HG03039 (cell line): ENCODE measurements at regions not wholly inside any gene's neighbourhood (a gene's known extent, or its start where the extent isn't known, plus 50 kb on each side); places are given as distances from the start of the nearest gene placed in this dataset.

Experiments
- ATAC-seq: cut with Tn5 transposase; IDR thresholded peaks from one replicate; pipeline ENCODE4 v1.9.1; 2021; ENCODE audit warnings: mild to moderate bottlenecking, moderate library complexity; ENCODE audit not compliant: unreplicated experiment

DNA sequence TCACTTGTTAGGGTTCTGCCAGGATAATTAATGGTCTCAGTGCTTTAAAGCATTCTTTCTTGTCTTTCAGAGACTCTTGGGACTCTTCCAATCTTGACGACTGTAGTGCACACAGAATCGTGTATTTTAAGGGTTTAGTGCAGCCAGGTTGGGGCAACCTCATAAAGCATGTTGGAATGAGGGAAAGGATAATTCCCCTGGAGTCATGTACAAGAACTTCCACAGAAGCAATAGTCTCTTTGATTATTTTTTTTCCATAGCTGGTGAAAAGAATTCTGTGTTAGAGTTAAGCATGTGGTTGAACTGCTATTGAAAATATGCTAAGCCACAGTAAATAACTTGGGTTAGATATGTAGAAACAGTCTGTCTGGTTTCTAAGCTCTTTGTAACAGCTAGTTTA, 246.8 kb upstream of the DAAM1 start:
- no peak for ATAC-seq

- ATAC-seq, result no peak
Measured at GRCh38 chr14:58942516-58942915, 246.0 kb upstream of the DAAM1 start.

GRCh38 chr14:58944343-58944967, 244.0 kb upstream of the DAAM1 start:
- no peak for ATAC-seq

- no peak for ATAC-seq
Measured at GRCh38 chr14:58944968-58945356, 243.5 kb upstream of the DAAM1 start.

- no peak for ATAC-seq
Measured at GRCh38 chr14:58946431-58946830, 242.0 kb upstream of the DAAM1 start.

GRCh38 chr14:58947156-58947555, 241.3 kb upstream of the DAAM1 start:
- no peak for ATAC-seq

DNA sequence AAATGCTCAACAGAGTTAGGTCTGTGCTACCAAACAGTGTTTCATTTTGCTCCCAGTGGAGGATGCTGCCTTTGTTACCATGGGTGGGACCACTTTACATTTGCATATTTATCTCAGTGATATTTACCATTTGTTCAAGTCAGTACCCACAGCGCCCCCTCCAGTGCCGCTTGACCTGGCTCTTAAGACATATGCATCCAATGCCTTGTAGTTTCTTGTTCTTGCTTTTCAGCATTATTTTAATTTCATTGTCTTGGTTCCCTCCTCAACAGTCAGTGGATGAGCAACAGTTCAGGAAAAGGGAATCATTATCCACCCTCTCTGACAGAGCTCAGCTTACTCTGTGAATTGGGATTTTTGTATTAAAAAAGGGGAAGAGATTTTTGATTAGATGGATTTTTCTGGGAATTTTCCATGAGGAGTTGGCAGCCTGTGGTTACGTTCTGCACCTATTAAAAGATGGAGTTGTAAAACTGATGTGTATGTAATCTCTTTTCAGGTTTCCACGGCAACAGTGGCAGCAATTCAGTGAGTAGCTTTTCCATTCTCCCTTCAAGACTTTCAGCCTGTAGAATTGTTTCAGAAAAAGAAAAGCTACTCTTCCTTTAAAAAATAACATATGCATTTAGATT, 240.5 kb upstream of the DAAM1 start:
- ATAC-seq, result no peak

GRCh38 chr14:58950555-58950954, 237.9 kb upstream of the DAAM1 start:
- ATAC-seq, result no peak

- no peak for ATAC-seq
Measured at GRCh38 chr14:58951143-58951542, 237.3 kb upstream of the DAAM1 start.

DNA sequence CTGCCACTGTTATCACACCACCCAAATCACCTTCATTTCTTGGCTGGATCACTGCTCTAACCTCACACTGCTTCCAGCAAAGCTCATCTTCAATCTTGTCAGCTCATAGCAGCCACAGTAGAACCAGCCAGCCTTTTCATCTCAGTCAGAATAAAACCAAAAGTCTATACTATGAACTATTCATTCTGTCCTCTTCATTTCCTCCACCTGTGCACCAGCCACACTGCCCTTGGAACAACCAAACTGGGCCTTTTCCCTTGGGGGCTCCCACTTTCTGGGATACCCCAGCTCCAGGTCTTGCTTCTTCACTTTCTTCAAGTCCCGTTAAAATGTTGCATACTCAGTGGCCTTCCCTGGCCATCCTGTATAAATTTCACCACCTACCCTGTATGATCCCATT, 234.4 kb upstream of the DAAM1 start:
- no peak for ATAC-seq

DNA sequence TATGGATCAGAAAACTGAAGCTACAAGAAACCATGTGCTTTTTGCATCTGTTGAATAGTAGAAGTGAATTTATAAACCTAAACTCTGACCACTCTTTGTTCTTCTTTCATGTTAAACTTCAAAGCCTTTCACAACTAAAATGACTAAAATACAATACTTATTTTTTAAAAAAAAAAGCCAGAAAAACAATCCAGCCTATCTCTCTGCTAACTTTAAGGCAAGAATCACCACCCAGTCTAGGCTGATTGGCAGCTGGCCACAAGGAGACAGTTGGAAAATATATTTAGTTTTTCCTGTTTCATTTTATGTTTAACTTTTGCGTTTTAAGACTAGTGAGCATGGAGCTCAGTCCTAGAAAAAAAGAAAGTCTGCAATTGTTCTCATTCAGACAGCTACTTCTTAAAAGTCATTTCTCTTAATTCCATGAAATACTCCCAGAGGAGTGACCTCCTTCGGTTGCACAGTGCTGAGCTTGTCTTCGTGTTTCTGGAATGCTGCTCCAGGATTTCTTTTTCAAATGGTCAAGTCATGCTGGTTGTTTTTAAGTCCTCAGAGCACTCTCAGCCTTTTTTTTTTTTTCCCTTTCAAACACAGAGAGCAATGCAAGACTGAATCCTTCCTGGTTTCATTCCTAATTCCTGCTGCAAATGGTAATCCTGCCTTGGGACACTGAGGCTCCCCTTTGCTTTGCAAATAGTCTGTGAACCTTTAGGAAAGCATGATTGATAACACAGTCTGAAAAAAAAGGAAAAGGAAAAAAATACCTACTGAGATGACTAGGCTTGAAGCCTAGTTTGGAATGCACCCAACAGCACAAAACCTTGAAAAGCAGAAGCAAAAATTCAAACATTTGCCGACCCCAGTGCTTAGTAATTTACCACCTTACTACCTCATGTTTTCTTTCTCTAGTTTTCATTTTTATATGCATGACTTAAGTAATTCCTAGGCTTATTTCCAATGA, 233.3 kb upstream of the DAAM1 start:
- ATAC-seq, result no peak

- ATAC-seq, result no peak
Measured at GRCh38 chr14:58961045-58961731, 227.3 kb upstream of the DAAM1 start.

DNA sequence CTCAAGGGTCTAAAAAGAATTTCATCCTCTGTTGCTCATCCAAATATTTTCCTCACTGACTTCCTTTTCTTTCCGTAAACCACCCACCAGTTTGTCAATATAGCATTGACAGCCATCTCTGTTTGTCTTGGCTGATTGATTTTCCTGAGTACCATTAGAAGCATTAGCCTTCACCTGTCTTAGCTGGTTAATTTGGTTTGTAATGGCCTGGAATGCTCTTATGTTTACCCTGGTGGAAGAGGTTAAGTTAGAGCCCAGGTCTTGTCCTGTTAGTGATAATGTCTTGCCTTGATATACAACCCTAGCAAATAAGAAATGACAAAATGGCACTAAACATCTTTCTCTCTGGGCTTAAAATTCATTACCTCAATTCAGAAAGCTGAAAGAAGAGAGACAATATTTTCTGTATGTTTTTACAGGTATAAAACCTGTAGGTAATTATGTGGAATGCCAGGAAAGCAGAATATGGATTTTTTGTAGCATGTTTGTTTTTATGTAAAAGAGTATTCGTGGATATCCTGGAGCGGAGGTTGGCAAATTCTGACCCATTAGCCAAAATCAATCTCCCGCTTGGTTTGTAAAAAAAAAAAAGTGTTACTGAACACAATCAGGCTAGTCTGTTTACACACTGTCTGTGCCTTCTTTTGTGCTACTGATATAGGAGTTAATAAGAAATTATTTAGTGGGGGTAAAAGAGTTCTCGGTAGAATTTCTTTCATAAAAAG, 224.4 kb upstream of the DAAM1 start:
- no peak for ATAC-seq

- ATAC-seq, result no peak
Measured at GRCh38 chr14:58964598-58964928, 223.9 kb upstream of the DAAM1 start.

DNA sequence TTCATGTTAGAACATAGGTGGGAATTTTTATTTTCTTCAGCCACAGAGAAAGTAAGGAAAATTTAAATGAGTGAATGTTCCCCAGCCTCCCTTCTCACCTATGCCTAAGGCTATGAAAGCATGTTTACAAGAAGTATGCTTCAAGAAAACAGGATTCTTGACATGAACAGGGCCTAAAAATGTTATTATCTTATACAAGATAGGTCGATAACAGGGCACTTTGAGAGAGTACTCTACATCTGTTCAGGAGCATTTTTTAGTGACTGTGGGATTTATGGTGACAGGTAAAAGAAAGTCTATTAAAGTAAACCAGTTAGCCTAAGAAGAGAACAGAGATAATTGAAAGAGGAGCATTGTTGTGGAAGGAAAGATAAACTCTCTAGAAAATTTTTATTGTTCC, 222.9 kb upstream of the DAAM1 start:
- ATAC-seq, result no peak

GRCh38 chr14:58966997-58967396, 221.5 kb upstream of the DAAM1 start:
- ATAC-seq, result no peak

- ATAC-seq, result peak; percentile 59
Measured at GRCh38 chr14:58969951-58970751, 218.3 kb upstream of the DAAM1 start.

GRCh38 chr14:58972233-58973017, 216.0 kb upstream of the DAAM1 start:
- ATAC-seq, result no peak

- ATAC-seq, result no peak
Measured at GRCh38 chr14:58977366-58977765, 211.1 kb upstream of the DAAM1 start.
